GM12864 (cell line): ENCODE measurements at regions not wholly inside any gene's neighbourhood (a gene's known extent, or its start where the extent isn't known, plus 50 kb on each side); places are given as distances from the start of the nearest gene placed in this dataset.

Experiments used
- DNase-seq: peaks from one replicate; pipeline ENCODE4 v3.0.0-alpha.2; 2011; ENCODE audit warnings: low read depth
- H3K4me3 ChIP-seq: 2 replicates; pipeline ENCODE4 v1.5.1; 2011; ENCODE audit warnings: mild to moderate bottlenecking, low read depth, low read length, control low read depth
- TF ChIP-seq, protein P1 (sequence below): IDR thresholded peaks from 2 replicates; pipeline ENCODE4 v1.5.1; 2011; ENCODE audit warnings: low read depth, mild to moderate bottlenecking, moderate library complexity, low read length, control low read depth, inconsistent platforms; ENCODE audit errors: missing control alignments

DNA sequence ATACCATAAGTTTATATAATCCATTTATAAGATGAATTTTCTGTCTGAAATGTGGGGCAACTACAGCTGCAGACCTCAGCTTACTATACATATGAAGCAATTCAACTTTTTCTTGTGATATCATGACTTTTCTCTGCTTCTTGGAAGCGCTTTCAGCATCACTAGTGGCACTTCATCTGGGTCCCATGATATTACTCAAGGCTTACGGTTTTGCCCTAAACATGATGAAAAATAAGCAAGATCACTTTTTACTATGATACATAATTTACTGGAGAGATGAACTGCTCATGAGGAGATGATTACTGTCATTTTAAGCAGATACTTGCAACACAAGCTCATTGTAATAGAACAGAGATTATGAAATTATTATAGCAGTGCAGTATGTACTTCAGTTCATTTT, 258.0 kb upstream of the ZSWIM2 start:
- no peak overlapping the region for H3K4me3 ChIP-seq
- no peak for DNase-seq
- TF ChIP-seq, protein P1, sequence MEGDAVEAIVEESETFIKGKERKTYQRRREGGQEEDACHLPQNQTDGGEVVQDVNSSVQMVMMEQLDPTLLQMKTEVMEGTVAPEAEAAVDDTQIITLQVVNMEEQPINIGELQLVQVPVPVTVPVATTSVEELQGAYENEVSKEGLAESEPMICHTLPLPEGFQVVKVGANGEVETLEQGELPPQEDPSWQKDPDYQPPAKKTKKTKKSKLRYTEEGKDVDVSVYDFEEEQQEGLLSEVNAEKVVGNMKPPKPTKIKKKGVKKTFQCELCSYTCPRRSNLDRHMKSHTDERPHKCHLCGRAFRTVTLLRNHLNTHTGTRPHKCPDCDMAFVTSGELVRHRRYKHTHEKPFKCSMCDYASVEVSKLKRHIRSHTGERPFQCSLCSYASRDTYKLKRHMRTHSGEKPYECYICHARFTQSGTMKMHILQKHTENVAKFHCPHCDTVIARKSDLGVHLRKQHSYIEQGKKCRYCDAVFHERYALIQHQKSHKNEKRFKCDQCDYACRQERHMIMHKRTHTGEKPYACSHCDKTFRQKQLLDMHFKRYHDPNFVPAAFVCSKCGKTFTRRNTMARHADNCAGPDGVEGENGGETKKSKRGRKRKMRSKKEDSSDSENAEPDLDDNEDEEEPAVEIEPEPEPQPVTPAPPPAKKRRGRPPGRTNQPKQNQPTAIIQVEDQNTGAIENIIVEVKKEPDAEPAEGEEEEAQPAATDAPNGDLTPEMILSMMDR = no peak

DNA sequence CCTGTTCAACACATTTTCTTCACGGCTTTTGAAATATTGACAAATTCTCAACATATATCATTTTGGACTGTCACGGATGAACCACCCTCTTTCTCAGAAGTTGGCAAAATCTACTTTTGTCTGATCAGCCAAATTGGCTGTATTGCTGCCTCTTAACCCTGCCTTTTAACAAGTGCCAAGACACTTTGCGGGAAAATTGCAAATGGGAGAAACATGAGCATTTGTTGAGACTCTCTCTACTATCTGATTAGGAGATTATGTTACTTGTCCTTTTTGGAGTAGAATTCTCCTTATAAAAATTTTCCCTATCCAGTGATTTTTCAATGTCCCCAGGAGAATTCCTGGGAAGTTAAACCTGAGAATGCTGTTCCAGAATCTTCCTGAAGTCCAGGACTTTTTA, 256.2 kb upstream of the ZSWIM2 start:
- no peak for DNase-seq
- TF ChIP-seq, protein P1 = no peak
- no peak overlapping the region for H3K4me3 ChIP-seq

DNA sequence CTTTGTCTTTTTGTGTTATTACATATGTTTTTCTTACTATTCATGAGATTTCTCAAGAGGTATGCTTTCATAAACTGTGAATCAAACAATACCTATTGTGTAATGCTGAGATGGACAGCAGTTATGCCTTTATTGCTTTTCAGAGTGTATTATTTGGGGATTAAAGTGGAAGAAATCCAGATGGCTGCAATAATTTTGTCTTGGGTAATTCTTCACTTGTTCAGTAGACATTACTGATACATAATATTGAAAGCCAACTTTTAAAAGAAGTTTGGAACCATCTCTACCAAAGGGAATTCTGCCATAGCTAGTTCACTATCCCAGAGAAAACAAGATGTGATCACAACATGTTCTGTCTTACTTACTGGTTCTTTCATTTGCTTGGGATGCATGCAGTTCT, 253.4 kb upstream of the ZSWIM2 start:
- TF ChIP-seq, protein P1 = no peak
- DNase-seq = no peak

DNA sequence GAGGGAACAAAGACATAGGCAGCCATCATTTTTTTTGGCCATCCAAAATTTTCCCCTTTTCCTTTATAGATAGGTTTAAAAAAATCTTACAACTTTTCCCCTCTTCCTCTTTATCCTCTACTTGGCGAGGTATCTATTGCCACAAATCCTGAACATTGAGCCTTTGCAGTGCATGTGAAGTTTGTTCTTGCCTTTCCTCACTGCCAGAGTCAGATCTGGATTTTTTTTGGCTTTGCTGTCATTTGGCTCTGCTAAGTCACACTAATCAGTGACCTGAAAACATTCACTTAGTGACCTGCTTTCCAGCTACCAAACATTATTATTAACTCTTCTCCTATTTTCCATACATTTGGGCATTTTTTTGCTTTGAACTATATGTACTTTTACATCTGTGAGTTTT, 249.2 kb upstream of the ZSWIM2 start:
- TF ChIP-seq, protein P1 = no peak
- no peak overlapping the region for H3K4me3 ChIP-seq
- DNase-seq = no peak

More for the DNA sequence above, 253.4 kb upstream of the ZSWIM2 start:
- no peak overlapping the region for H3K4me3 ChIP-seq

DNA sequence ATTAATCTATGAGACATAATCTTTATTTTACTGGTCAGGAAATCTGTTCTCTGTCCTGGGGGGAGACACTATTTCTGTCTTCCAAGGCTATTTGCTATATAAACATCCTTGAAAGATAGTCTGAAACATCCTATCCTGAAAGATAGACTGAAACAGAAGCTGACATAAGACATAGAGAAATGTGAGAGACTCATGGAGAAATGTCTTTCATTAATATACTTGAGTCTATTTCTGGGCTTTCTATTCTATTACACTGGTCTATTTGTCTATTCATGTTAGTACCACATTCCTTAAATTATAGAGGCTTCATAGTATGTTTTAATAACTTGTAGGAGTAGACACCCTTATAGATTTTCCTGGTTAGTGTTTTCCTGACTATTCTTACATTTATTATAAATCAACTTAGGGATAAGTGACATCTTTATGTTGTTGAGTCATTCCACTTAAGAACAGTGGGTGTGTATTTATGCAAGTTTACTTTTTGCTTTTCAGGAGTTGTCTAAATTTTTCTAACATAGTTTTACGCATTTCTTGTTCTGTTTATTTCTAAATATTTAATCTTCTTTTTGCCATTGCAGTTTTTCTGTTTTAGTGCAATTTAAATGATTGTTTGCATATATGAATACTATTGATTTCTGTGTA, 244.9 kb upstream of the ZSWIM2 start:
- TF ChIP-seq, protein P1 = no peak

DNA sequence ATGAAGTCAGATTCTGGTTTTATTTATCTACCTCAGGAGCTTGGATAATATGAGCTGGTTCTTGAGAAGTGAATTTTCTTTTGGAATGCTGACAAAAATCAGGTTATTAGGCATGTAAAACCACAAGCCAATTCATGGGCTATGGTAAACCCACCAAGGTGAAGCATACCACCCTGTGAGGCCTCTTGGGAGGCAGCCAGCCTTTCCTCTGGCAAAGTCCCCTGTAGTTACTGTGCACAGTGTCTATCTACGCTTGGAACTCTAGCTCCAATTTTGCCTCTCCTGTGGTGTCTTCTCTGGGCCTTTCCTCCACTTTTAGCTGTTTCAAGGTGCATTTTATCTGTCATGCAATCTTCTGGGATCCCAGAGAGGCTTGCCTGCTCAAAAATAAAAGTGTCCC, 242.7 kb upstream of the ZSWIM2 start:
- TF ChIP-seq, protein P1 = no peak
- no peak overlapping the region for H3K4me3 ChIP-seq
- no peak for DNase-seq

More for the DNA sequence above, 244.9 kb upstream of the ZSWIM2 start:
- DNase-seq = no peak
- no peak overlapping the region for H3K4me3 ChIP-seq

DNA sequence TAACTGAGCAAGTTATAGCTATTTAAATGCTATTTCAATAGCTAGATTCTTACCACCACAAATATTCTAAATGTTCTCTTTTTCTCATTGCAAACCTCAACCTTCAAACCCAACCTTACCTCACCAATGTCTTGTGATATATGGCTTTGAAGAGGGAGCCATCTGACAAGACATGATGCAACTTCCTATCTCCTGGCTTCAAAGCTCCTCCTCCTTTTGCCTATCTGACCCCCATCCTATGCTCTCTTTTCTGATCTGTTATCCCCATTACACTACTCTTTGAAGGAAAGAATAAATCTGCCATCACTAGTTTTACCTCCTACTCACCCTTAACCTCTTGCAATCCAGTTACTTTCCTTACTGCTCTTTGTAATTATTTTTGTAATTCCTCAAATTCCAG, 235.6 kb upstream of the ZSWIM2 start:
- no peak for DNase-seq
- no peak overlapping the region for H3K4me3 ChIP-seq

More for the DNA sequence above, 235.6 kb upstream of the ZSWIM2 start:
- TF ChIP-seq, protein P1 = no peak
